MM.1S (cell line): ENCODE measurements at regions not wholly inside any gene's neighbourhood (a gene's known extent, or its start where the extent isn't known, plus 50 kb on each side); places are given as distances from the start of the nearest gene placed in this dataset.

Experiments
- DNase-seq: peaks from one replicate; pipeline ENCODE4 v3.0.0-alpha.2; 2015
- H2AFZ ChIP-seq: fragments of 300-600 bp; sonication (generic); 2 replicates; pipeline ENCODE4 v1.6.0; 2016; ENCODE audit warnings: antibody characterized with exemption, low read length
- H3F3A ChIP-seq: fragments of 300-600 bp; sonication (generic); 2 replicates; pipeline ENCODE4 v1.6.1; 2016; ENCODE audit warnings: mild to moderate bottlenecking, antibody characterized with exemption, low read length, moderate library complexity, mixed read lengths; ENCODE audit not compliant: insufficient read depth
- H3K27ac ChIP-seq: fragments of 300-600 bp; sonication (generic); 2 replicates; pipeline ENCODE4 v1.5.1; 2016; ENCODE audit warnings: mild to moderate bottlenecking, low read length
- H3K27me3 ChIP-seq: fragments of 300-600 bp; sonication (generic); replicated peaks from 2 replicates; pipeline ENCODE4 v1.6.0; 2016; ENCODE audit warnings: low read length; ENCODE audit not compliant: insufficient read depth
- H3K36me3 ChIP-seq: fragments of 300-600 bp; sonication (generic); replicated peaks from 2 replicates; pipeline ENCODE4 v1.6.1; 2016; ENCODE audit warnings: mild to moderate bottlenecking, low read length, mixed read lengths; ENCODE audit not compliant: insufficient read depth
- H3K4me1 ChIP-seq: fragments of 300-600 bp; sonication (generic); 2 replicates; pipeline ENCODE4 v1.6.1; 2016; ENCODE audit warnings: low read length, mixed read lengths
- H3K4me2 ChIP-seq: fragments of 300-600 bp; sonication (generic); 2 replicates; pipeline ENCODE4 v1.6.0; 2016; ENCODE audit warnings: low read depth, low read length
- H3K4me3 ChIP-seq: fragments of 300-600 bp; sonication (generic); 2 replicates; pipeline ENCODE4 v1.5.1; 2016; ENCODE audit warnings: low read length, mixed read lengths
- H3K79me2 ChIP-seq: fragments of 300-600 bp; sonication (generic); 2 replicates; pipeline ENCODE4 v1.6.1; 2016; ENCODE audit warnings: mixed run types, low read length, mixed read lengths
- H3K9ac ChIP-seq: fragments of 300-600 bp; sonication (generic); 2 replicates; pipeline ENCODE4 v1.6.1; 2016; ENCODE audit warnings: low read length, mixed read lengths
- H3K9me2 ChIP-seq: fragments of 300-600 bp; sonication (generic); replicated peaks from 2 replicates; pipeline ENCODE4 v1.6.1; 2016; ENCODE audit warnings: mild to moderate bottlenecking, low read length, mixed read lengths; ENCODE audit not compliant: insufficient read depth
- H3K9me3 ChIP-seq: fragments of 300-600 bp; sonication (generic); replicated peaks from 2 replicates; pipeline ENCODE4 v1.6.1; 2016; ENCODE audit warnings: mild to moderate bottlenecking, low read length, mixed read lengths; ENCODE audit not compliant: insufficient read depth
- H4K20me1 ChIP-seq: fragments of 300-600 bp; sonication (generic); 2 replicates; pipeline ENCODE4 v1.6.1; 2016; ENCODE audit warnings: mild to moderate bottlenecking, low read length, moderate library complexity, mixed read lengths; ENCODE audit not compliant: insufficient read depth
- EZH2 ChIP-seq: fragments of 300-600 bp; sonication (generic); optimal IDR thresholded peaks from 2 replicates; pipeline ENCODE3; 2017; ENCODE audit warnings: low read depth, mild to moderate bottlenecking, antibody characterized with exemption, low read length, mixed read lengths
- EZH2phosphoT487 ChIP-seq: fragments of 300-600 bp; sonication (generic); IDR thresholded peaks from 2 replicates; pipeline ENCODE4 v1.6.1; 2018; ENCODE audit warnings: antibody characterized with exemption, low read length
- TF ChIP-seq, protein P1 (sequence below): fragments of 300-600 bp; sonication (generic); IDR thresholded peaks from 2 replicates; pipeline ENCODE4 v1.5.1; 2016; ENCODE audit warnings: antibody characterized with exemption, low read length, mixed read lengths

DNA sequence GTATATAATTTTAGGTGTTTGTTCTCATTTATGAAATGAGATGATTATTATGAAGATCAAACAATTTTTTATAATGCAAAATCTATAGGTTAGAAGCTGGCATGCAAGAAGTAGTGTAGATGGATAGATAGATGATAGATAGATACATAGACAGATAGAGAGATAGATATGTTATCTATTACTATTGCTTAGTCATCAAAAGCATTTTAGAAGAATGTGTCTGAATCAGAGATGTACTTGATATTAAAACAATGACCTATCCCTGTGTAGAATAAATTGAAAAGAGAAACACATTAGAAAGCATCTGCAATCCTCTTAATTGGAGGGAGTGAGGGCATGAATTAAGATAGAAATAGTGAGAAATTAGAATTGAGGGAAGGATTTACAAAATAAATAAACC is 436.2 kb upstream of the NXPH2 start:
- H3K9ac ChIP-seq: no peak overlapping the region
- no peaks in the 10 kb centered on the region for H3K9me3 ChIP-seq
- H3K9me2 ChIP-seq: no peaks in the 10 kb centered on the region
- H4K20me1 ChIP-seq: no peaks in the 10 kb centered on the region
- H3F3A ChIP-seq: no peaks in the 10 kb centered on the region
- H3K4me2 ChIP-seq: no peak overlapping the region
- DNase-seq: no peak
- H3K4me3 ChIP-seq: no peak overlapping the region
- H2AFZ ChIP-seq: no peak overlapping the region
- no peaks in the 10 kb centered on the region for H3K79me2 ChIP-seq
- no peak overlapping the region for H3K27ac ChIP-seq
- H3K4me1 ChIP-seq: no peaks in the 10 kb centered on the region
- TF ChIP-seq EZH2 (no peak), EZH2phosphoT487 (no peak)
- TF ChIP-seq, protein P1, sequence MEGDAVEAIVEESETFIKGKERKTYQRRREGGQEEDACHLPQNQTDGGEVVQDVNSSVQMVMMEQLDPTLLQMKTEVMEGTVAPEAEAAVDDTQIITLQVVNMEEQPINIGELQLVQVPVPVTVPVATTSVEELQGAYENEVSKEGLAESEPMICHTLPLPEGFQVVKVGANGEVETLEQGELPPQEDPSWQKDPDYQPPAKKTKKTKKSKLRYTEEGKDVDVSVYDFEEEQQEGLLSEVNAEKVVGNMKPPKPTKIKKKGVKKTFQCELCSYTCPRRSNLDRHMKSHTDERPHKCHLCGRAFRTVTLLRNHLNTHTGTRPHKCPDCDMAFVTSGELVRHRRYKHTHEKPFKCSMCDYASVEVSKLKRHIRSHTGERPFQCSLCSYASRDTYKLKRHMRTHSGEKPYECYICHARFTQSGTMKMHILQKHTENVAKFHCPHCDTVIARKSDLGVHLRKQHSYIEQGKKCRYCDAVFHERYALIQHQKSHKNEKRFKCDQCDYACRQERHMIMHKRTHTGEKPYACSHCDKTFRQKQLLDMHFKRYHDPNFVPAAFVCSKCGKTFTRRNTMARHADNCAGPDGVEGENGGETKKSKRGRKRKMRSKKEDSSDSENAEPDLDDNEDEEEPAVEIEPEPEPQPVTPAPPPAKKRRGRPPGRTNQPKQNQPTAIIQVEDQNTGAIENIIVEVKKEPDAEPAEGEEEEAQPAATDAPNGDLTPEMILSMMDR: no peak
- no peaks in the 10 kb centered on the region for H3K36me3 ChIP-seq
- no peaks in the 10 kb centered on the region for H3K27me3 ChIP-seq

DNA sequence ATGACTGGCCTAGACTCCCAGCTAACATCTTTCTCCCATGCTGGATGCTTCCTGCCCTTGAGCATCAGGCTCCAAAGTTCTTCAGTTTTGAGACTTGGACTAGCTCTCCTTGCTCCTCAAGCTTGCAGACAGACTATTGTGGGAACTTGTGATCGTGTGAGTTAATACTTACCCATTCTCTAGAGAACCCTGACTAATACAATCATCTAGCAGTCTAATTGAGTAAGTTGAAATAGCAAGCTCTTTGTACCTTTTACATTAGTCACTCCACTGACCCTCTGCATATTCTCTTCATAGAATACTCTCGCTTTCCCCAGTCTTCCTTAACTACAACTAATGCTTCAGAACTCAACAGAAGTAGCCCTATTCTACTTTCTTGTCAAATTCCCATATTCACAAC is 434.6 kb upstream of the NXPH2 start:
- H3F3A ChIP-seq: no peaks in the 10 kb centered on the region
- TF ChIP-seq EZH2 (no peak), EZH2phosphoT487 (no peak)
- TF ChIP-seq, protein P1: no peak
- no peaks in the 10 kb centered on the region for H3K4me1 ChIP-seq
- H3K27ac ChIP-seq: no peak overlapping the region
- H3K79me2 ChIP-seq: no peaks in the 10 kb centered on the region
- no peak overlapping the region for H3K4me2 ChIP-seq
- no peaks in the 10 kb centered on the region for H3K9me2 ChIP-seq
- no peak overlapping the region for H2AFZ ChIP-seq
- H4K20me1 ChIP-seq: no peaks in the 10 kb centered on the region
- DNase-seq: no peak
- H3K4me3 ChIP-seq: no peak overlapping the region
- no peaks in the 10 kb centered on the region for H3K27me3 ChIP-seq
- H3K36me3 ChIP-seq: no peaks in the 10 kb centered on the region
- H3K9me3 ChIP-seq: no peaks in the 10 kb centered on the region
- no peak overlapping the region for H3K9ac ChIP-seq

DNA sequence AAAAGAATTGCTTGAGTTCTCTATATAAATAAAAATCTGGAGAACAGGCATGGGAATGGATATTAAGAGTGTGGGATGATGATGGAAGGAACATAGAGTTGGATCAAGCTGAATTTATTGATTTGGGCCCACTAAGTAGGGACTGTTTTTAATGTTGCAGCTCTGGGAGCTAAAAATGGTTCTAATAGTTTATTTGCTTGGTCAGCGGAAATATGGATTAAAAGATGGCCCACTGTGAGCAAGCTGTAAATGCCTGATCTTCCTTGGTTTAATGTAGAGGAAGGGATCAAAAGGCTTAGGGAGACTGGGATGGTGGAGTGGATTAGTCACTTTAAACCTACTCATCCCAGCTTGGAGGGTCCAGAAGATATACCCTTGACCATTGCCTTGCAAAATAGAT is 429.4 kb upstream of the NXPH2 start:
- no peak for TF ChIP-seq EZH2
- no peak for TF ChIP-seq EZH2phosphoT487
- TF ChIP-seq, protein P1: no peak
- no peaks in the 10 kb centered on the region for H3K9me2 ChIP-seq
- H3K4me3 ChIP-seq: no peak overlapping the region
- H3K4me1 ChIP-seq: no peaks in the 10 kb centered on the region
- no peak overlapping the region for H3K27ac ChIP-seq
- H3K9me3 ChIP-seq: no peaks in the 10 kb centered on the region
- H3K36me3 ChIP-seq: no peaks in the 10 kb centered on the region
- no peak overlapping the region for H2AFZ ChIP-seq
- no peaks in the 10 kb centered on the region for H3F3A ChIP-seq
- no peak overlapping the region for H3K9ac ChIP-seq
- DNase-seq: no peak
- no peaks in the 10 kb centered on the region for H3K27me3 ChIP-seq
- H3K79me2 ChIP-seq: no peaks in the 10 kb centered on the region
- H3K4me2 ChIP-seq: no peak overlapping the region
- no peaks in the 10 kb centered on the region for H4K20me1 ChIP-seq

DNA sequence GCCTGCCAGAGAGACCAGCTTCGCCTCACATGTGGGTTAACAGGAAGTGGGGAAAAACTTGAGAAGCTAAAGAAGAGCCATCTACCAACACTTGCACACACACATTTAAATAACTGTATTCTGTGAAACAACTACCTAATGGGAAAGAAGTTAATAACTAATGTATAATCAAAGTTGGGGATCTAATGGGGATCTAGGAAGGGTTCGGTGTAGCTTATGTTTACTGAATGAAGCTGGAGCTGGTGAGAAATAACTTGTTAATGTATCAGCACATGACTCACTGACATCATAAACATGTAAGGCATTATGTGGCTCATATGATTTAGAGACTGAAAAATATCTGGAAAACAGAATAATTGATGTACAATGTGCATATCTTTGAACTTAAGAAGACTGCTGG is 421.3 kb upstream of the NXPH2 start:
- Histone ChIP-seq H3F3A (no peaks in the 10 kb centered on the region), H3K9me3 (no peaks in the 10 kb centered on the region)

More for the DNA sequence above, 421.3 kb upstream of the NXPH2 start:
- H3K27ac ChIP-seq: no peak overlapping the region
- TF ChIP-seq EZH2phosphoT487: no peak
- no peak for TF ChIP-seq EZH2
- TF ChIP-seq, protein P1: no peak
- H3K9ac ChIP-seq: no peak overlapping the region
- H3K4me2 ChIP-seq: no peak overlapping the region
- no peak for DNase-seq
- no peaks in the 10 kb centered on the region for H3K4me1 ChIP-seq
- H4K20me1 ChIP-seq: no peaks in the 10 kb centered on the region
- H3K79me2 ChIP-seq: no peaks in the 10 kb centered on the region
- no peaks in the 10 kb centered on the region for H3K9me2 ChIP-seq
- no peak overlapping the region for H2AFZ ChIP-seq
- H3K27me3 ChIP-seq: no peaks in the 10 kb centered on the region
- no peak overlapping the region for H3K4me3 ChIP-seq
- H3K36me3 ChIP-seq: no peaks in the 10 kb centered on the region
